EH (cell line): ENCODE measurements at regions not wholly inside any gene's neighbourhood (a gene's known extent, or its start where the extent isn't known, plus 50 kb on each side); places are given as distances from the start of the nearest gene placed in this dataset.
"Not testable (repeated sequence)": the region's sequence is repeated elsewhere in the genome, so short reads cannot be mapped to it uniquely, and the experiment has no call there.

ENCODE experiments used
- DNase-seq: peaks from one replicate; pipeline ENCODE4 v3.0.0-alpha.2; 2015; ENCODE audit warnings: low read depth

GRCh38 chr4:153106736-153107135, 97.5 kb upstream of the TRIM2 start:
- DNase-seq: not testable (repeated sequence)

DNA sequence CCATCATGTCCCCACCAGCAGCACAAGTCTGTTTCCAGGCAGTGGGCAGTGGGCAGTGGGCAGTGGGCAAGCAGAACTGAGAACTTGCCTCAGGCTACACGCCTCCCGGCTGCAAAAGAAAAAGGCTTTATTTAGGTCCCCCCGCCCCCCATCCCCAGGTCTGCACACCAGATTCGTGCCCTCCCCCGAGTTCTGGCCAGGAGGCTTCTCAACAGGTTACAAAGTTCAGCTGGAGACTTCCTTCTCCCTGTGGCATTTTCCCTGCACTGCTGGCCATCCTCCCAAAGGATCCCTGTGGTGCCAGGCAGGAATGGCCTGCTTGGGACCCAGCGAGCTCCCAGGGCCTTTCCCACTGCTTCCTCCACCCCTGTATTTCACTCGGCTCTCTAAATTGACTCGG, 97.0 kb upstream of the TRIM2 start:
- no peak for DNase-seq

DNA sequence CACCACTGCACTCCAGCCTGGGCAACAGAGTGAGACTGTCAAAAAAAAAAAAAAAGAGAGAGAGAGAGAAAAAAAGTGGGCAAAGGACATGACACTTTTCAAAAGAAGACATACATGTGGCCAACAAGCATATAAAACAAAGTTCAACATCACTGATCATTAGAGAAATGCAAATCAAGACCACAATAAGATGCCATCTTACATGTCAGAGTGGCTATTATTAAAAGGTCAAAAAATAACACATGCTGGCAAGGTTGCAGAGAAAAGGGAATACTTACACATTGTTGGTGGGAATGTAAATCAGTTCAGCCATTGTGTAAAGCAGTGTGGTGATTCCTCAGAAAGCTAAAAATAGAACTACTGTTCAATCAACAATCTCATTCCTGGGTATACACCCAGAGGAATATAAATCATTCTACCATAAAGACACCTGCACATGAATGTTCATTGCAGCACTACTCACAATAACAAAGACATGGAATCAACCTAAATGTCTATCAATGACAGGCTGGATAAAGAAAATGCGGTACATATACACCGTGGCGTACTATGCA, 94.9 kb upstream of the TRIM2 start:
- DNase-seq: no peak

DNA sequence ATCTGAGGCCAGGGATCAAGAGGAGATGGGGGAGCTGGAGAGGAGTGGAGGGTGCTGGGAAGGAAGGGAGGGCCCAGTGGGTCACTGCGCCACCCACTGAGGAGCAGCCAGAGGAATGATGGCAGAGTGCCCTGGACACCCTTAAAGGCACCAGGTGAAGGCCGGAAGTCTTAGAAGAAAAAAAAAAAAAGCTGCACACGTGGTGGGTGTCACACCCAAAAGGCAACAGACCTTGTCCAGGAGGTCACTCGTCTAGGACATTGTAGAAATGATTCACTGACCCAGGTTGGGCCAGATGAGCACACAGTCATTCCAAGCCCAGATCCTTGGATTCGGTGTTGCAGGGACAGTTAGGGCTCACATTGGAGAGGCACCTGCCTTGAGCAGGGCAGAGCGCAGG, 93.5 kb upstream of the TRIM2 start:
- no peak for DNase-seq

DNA sequence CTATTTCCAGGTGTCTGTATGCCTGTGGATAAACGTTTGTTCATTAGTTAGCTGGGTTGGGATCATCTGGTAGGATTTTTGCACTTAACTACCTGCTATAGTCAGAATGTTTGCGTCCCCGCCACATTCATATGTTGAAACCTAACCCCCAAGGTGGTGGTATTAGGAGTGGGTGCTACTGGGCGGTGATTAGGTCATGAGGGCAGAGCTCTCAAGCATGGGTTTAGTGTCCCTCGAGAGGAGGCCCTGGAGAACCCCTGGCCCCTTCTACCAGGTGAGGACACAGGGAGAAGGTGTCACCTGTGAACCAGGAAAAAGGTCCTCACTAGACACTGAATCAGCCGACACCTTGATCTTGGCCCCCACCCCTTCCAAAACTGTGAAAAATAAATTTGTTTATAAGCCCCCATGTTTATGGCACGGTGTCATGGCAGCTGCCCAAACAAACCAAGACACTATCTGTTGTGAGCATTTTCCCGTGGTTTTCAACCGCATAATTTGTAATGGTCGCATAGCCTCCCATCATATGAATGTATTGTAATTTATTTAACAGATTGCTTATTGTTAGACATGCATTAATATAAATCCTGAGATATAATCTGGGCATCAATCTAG, 92.7 kb upstream of the TRIM2 start:
- DNase-seq: no peak

- DNase-seq: no peak
These were observed 92.2 kb upstream of the TRIM2 start for GRCh38 chr4:153112041-153112441.

GRCh38 chr4:153113061-153113837, 91.0 kb upstream of the TRIM2 start:
- DNase-seq: peak; percentile 45

GRCh38 chr4:153113838-153114105, 90.5 kb upstream of the TRIM2 start:
- no peak for DNase-seq

- peak; percentile 86 for DNase-seq
These were observed 89.4 kb upstream of the TRIM2 start for GRCh38 chr4:153114771-153115321.

DNA sequence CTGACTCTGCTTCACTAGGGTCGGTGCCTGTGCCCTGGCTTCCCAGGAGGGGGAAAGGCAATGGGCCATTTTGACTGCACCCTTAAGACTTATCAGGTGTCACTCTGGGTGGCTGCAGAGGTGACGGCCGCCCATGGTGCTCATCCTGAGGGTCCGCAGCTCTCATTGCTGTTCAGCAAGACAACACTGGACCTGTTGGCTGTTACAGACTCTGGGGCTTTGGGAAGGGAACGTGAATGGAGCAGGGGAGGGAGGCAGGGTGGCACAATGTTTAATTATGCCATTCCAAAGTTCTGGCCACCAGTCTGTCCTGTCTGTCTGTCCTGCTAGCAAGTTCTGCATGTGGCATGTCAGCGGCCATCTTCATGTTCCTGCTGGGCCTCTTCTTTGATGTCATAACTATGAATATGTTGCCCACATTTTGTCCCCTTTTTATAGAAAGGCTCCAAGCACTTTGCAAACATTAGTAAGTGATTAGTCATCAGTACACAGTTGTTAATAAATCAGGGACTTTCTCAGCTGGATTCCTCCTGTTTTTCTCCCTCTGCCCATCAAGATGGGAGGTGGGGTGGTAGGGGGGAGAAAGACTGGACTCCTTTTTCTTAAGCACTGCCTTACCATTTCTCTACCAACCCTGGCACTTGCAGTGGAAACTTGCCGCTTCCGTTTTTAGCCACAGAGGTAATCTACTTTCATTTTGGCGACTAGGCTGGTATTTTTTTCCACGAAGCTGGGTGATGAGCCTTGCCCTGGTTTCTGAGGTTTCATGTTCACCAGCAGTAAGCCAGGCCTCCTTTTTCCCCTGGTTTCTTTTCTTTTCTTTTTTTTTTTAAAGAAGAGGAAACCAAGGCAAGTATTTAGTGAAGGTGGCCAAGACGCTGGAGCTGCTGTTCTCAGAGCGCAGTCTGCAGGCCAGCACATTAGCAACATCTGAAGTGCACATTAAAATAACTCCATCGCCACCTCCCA, 88.6 kb upstream of the TRIM2 start:
- peak; percentile 88 for DNase-seq

DNA sequence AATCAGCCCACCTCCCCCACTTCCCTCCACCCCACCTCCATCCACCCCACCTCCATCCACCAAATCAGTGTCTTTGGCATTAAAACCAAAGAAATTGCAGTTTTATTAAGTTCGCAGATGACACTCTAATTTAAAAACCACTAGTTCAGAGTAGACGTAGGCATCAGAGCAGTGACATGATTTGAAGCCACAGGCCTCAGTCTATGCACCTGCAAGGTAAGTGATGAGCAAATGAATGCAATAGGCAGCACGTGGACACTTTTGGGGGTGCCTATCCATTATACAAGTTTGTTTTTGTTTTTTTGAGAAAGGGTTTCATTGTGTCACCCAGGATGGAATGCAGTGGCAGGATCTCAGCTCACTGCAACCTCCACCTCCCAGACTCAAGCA, 88.0 kb upstream of the TRIM2 start:
- no peak for DNase-seq

- DNase-seq: no peak
These were observed 87.4 kb upstream of the TRIM2 start for GRCh38 chr4:153116801-153117200.

GRCh38 chr4:153117554-153117953, 86.7 kb upstream of the TRIM2 start:
- no peak for DNase-seq

GRCh38 chr4:153119626-153120025, 84.6 kb upstream of the TRIM2 start:
- no peak for DNase-seq

- DNase-seq: no peak
These were observed 84.0 kb upstream of the TRIM2 start for GRCh38 chr4:153120235-153120634.

GRCh38 chr4:153122855-153123254, 81.4 kb upstream of the TRIM2 start:
- no peak for DNase-seq

DNA sequence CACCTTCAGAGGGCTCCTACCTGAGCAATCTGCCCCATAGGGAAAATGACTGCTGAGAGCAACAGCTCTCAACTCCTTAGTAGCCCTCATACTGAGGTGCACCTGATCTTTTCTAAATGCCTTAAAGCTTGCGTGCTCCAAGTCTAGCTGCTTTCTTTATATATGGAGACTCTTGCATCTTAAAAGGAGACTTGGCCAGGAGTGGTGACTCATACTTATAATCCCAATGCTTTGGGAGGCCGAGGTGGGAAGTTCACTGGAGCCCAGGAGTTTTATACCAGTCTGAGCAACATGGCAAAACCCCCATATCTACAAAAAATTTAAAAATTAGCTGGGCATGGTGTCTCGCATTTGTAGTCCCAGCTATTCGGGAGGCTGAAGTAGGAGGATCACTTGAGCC, 78.1 kb upstream of the TRIM2 start:
- peak; percentile 20 for DNase-seq

DNA sequence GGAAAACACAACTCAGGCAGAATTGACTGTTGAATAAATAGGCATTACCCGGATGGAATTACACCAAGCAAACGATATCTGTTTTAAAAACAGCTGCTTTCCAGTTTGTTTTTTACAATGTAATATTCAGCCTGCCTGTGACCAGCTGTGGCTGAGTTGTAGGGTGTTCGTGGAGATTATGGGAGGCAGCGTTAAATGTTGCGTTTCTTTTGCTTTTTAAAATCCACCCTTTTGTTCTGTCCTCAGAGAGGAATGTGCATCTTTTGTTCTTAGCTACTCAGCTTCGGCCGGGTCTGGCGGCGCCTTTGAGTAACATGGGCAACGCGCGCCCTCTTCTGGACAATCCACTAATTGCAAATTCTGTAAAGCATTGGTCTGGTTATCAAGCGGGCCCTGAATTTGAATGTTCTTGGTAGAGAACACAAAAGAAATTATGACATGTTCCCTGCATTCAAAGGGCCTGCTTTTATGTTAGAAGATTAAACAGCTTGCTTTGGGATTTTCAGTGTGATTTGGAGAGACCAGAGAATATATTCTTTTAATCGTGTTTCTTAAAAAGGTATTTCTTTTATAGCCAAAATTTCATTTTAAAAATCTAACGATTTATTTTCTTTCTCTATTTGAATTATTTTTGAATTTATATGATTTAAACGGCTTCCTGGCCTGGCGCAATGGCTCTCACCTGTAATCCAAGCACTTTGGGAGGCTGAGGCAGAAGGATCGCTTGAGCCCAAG, 76.3 kb upstream of the TRIM2 start:
- DNase-seq: peak; percentile 81

- no peak for DNase-seq
These were observed 72.6 kb upstream of the TRIM2 start for GRCh38 chr4:153131596-153131995.

GRCh38 chr4:153137159-153137558, 67.1 kb upstream of the TRIM2 start:
- DNase-seq: peak; percentile 90
